GM18867 (cell line): ENCODE measurements at regions not wholly inside any gene's neighbourhood (a gene's known extent, or its start where the extent isn't known, plus 50 kb on each side); places are given as distances from the start of the nearest gene placed in this dataset.

Experiments
- ATAC-seq: cut with Tn5 transposase; IDR thresholded peaks from one replicate; pipeline ENCODE4 v1.9.1; 2021; ENCODE audit warnings: mild to moderate bottlenecking, moderate library complexity; ENCODE audit not compliant: unreplicated experiment

DNA sequence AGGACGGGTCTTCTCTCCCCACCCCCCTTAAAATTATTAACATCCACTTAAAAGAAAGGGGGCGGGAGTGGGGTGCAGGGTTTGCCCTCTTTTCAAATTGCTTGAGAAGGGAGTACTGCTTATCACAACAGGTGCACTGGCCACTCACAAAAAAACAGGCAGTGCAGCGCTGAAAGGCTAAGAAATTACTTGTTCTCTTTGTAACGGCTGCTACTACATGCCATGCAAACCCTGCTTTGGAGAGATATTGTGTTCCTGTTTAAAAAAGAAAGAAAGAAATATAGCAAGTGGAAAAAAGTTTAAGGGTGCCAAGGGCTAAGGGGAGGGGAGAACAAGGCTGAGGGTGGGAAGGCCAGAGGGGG lies 312.7 kb upstream of the JARID2 start:
- no peak for ATAC-seq

DNA sequence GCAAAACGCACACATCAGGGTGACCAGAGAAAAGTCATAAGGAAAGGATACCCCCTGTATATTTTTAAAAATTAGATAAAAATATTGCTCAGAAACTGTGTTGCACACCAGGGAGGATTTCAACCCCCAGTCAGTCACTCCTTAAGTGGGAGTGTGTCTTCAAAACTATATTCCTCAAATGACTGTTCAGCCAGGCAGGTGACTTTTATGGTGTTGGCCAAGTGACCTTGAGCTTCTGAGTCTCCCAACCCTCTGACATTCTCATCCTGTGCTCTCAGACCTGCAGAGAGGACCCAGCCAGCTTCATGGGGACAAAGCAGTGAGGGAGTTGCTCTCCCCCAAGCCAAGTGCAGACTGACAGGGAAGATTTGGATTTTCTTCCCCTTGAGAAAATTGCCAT lies 311.9 kb upstream of the JARID2 start:
- ATAC-seq, result no peak

DNA sequence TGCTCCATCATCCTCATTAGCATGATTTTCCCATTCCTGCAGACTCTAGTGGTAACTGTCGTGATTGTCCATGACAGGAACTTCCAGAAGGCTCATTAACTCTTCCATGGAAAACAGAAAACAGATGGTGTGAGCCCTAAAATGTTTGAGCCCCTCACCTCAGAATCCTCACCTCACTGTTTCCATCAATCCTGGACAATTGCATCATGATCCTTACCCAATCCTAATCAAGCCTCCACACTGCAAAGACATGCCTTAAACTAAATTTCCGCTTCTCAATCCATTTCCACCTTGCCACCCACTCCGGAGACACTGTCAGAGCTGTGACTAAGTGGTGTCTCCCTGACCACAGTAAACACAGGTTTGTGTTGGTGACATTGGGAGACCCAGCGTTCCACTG lies 311.0 kb upstream of the JARID2 start:
- no peak for ATAC-seq

DNA sequence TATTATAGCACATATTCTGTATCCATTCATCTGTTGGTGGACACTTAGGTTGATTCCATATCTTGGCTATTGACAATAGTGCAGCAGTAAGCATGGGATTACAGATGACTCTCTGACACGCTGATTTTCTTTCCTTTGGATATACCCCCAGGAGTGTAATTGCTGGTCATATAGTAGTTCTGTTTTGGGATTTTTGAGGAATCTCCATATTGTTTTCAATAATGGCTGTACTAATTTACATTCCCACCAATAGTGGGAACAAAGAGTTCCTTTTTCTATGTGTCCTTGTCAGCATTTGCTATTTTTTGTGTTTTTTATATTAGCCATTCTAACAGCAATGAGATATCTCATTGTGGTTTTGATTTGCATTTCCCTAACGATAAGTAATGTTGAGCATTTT lies 309.0 kb upstream of the JARID2 start:
- ATAC-seq, result no peak

DNA sequence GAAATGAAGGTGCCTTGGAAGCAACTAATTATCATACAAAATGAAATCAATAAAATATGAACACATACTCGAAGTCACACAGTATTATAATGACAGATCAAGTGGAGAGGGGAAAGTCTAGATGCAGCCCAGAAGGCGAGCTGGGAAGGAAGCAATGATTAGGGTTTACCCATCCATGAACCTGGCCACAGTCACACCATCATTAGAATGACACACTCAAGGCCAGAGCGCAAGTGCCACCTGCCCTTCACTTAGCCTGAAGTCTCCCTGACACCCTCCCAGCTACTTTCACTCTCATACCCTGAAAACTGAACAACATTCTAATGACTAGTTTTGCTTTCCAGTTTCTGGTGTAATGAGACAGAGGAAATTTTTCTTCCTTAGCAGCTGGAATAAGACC lies 302.8 kb upstream of the JARID2 start:
- no peak for ATAC-seq

DNA sequence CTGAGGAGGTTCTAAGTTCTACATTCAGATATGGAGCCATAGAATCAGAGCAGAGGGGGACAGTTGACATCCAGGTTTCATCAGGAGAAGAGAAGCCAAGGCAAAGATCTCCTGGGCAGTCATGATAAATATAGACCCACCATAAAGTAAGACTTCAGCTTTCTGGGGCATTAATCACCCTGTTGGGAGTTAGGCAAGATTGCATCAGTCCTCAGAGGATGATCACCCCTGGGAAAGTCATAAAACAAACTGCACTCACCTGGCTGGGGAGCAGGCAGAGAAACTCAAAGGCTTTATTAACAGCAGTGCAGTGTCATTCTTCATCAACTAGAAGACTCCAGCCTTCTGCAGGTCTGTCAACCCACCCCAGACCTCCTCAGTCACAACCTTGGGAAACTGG lies 301.3 kb upstream of the JARID2 start:
- ATAC-seq, result no peak

DNA sequence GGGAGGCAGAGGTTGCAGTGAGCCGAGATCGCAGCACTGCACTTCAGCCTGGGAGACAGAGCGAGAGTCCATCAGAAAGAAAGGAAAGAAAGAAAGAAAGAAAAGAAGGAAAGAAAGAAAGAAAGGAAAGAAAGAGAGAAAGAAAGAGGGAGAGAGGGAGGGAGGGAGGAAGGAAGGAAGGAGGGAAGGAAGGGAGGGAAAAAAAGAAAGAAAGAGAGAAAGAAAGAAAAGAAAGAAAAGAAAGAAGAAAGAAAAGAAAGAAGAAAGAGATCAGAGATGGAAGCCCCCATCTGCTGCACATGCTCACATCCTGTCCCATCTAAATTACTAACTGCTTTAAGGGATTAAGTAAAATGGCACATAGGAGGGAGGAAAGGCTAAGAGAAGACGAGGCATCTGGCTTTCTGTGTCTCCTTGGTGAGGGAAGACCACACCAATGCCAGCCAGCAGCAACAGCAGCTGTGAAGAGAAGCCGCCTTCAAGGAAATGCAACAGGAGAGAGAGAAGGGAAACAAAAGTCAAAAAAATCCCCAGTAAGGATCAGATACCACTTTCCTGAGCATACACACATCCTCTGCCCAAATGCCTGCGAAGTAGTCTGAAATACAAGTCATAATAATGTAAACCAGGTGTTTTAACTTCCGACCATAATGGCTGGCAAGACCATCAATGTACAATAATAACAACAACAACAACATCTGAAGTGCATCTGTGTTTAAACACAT lies 300.2 kb upstream of the JARID2 start:
- no peak for ATAC-seq

DNA sequence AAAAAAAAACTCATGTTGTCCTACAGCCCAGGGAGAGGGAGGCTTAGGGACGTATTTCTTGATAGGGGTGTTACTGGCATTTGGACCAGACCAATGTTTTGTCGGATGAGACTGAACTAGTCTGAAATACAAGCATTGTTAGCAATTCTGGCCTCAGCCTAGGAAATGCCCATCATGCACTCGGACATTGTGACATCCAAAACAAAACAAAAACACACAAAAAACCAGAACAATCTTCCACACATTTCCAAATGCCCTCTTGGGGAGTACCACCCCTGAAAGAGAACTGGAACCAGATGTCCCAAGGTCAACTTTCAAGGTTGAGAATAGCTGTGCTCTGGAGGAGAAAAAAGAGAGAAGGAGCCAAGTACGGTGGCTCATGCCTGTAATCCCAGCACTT lies 299.1 kb upstream of the JARID2 start:
- ATAC-seq, result no peak

DNA sequence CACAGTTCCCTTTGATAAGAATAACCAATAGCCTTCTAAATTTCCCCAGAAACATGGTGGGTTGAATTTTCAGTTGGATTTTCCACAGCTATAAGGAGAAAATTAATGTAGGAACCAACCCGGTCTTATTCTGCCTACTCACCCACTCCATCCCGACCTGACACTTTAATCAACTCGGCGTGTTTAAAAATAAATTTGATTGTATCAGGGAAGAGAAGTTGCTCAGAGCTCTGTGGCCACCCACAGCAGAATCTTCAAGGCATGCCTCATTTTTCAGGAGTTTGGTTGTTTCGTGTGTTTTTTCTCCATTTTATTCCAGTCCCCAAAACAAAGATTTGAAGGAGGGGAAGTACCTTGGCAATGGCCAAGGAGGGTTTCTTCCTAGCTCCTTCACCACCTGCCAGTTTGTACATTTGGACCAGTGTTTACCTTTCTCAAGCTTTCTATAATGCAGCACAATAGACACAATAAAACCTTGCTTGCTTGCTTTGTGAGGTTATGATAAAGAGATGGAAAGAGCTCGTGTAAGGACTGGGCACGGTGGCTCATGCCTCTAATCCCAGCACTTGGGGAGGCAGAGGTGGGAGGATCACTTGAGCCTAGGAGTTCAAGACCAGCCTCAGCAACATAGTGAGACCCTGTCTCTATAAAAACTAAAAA lies 297.2 kb upstream of the JARID2 start:
- no peak for ATAC-seq

DNA sequence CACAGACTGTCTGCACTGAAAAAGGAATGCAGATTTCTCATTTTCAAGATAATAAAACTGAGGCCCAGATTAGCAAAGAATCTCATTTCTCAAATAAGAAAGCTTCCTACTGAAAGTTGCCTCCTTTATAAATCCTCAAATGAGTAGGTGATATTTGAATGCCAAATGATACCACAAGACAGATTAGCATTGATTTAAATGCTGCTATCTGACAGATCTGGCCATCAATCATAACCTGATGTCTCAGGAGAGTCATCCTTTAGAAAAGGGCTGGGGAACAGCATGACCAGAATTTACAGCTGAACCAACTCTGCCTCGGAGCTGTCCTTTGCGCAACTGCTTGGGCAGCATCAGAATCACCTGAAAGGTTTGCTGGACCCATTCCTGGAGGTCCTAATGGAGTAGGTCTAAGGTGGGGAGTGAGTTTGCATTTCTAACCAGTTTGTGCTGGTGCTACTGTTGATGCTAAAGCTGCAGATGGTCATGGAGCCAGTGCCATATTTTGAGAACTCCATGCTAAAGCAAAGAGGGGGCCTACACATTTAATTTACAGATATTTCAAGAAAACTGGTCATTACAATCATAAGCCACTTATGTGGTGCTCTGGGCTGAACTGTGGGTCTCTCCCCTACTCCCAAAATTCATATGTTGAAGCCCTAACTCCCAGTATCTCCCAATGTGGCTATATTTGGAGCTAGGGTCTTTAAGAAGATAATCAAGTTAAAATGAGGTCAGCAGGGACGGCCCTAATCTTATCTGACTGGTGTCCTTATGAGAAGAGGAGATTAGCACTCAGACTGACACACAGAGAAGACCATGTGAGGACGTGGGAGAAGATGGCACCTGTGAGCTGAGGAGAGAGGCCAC lies 295.5 kb upstream of the JARID2 start:
- no peak for ATAC-seq

DNA sequence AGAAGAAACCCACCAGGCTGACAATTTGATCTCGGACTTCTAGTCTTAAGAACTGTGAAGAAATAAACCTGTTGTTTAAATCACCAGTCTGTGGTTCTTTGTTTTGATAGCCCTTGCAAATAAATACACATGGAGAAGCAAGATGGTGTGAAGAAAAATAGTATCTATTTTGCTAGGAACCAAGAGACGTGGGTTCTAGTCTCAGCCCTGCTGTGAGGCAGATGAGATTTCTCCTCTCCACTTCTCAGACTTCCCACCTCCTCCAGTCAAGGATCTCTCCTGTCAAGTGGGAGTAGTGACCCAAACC lies 294.9 kb upstream of the JARID2 start:
- no peak for ATAC-seq

DNA sequence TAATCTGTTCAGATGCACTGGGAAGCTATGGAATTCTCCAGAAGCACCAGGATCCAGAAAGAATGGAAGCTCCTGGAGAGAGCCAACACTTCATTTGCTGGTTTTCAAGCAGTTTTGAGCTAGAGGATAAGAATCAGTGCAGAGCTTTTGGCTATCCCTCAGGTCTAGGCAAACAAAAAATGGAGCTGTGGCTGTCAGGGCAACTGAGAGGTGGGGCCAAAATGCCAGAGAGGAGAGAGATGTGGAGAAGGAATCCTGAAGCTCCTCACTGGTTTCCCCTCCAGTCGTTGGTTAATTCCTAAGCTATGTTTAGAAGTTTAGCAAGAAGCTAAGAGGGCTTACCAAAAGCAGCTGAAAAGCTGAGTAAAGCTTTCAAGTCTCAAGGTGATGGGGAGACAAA lies 294.2 kb upstream of the JARID2 start:
- no peak for ATAC-seq

DNA sequence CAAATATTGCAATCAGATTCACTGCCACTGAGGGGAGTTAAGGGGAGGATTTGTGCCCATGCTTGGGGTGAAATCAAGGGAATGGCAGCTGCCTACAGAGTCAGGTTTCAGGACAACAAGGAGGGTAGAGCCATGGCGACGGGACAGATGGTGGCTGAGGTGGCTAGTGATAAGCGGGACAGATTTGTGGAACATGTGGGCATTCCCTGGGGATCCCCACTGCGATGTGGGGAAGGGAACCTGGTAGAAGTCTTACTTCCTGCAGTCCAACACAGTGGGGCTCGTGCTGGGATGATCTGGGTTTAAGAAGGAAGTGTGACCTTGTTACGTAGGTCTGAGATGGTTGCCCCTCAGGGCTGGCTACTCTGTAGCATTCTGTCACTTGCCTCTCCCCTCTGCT lies 292.0 kb upstream of the JARID2 start:
- ATAC-seq, result no peak

DNA sequence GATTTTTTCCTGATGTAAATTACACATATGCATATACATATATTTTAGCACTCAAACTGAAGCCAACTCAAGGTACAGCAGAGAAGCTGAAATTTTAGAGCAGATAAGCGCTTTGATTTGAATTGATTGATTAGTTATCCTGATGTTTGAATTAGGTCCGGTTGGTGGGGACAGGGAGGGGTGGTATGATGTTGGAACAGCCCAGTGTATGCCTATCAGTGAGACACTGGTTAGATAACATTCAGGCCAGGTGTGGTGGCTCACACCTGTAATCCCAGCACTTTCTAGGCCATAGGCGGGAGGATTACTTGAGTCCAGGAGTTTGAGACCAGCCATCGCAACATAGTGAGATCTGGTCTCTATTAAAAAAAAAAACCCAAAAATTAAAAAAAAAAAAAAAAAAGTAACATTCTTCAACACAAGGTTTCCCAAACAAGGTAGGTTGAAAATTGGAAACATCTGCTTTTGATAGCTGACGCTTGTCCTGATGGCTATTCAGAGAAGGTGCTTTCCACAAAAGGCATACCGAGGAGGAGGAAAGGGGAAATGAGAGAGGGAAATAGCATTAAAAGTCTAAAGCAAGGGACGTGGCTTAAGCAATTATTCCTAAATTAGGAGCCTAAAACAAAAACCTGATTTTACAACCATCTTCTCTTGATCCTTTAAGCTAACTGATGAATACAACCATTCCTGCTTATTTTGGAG lies 288.4 kb upstream of the JARID2 start:
- ATAC-seq, result no peak

DNA sequence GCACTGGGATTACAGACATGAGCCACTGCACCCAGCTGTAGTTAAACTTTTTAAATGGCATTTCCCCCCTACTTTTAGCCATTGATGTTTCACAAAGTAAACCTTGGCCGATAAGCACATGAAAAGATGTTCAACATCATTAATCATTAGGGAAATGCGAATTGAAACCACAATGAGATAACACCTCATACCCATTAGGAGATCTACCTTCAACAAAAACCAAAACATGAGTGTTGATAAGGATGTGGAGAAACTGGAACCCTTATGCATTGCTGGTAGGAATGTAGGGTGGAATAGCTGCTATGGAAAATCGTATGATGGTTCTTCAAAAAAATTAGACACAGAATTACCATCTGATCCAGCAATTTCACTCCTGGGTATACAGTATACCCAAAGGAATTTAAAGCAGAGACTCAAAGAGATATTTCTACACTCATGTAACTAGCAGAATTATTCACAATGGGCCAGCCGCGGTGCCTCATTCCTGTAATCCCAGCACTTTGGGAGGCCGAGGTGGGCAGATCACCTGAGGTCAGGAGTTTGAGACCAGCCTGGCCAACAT lies 286.5 kb upstream of the JARID2 start:
- ATAC-seq, result no peak

DNA sequence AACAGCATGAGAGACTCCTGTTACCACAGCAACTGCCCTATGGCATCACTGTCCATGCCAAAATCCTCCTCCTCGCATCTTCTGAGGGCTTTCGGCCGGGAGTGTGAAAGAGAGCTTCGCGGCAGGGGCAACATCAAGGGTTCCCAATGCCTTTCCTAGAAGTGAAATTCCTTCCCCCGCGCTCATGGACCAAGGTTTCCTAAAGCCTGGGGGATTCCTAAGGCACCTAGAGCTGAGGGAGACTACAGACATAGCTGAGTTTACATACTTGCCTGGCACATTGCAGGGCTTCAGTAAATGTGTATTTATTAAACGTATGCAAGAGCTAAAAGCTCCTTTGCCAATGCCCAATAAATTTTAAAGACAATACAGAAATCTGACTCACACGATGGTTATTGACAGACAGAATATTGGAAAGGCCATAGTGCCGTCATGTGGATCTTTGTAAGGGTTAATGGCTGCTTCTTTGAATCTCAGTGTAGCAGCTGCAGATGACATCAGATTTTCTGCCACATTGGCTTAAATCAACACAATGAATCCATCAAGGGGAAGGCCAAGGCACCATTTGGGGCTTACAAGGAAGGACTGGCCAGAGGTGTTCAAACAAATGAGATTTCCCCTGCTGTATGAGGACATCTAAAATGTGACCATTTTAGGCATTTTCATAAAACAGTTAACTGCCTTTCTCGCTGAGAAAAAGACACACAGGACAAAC lies 281.2 kb upstream of the JARID2 start:
- ATAC-seq, result no peak

DNA sequence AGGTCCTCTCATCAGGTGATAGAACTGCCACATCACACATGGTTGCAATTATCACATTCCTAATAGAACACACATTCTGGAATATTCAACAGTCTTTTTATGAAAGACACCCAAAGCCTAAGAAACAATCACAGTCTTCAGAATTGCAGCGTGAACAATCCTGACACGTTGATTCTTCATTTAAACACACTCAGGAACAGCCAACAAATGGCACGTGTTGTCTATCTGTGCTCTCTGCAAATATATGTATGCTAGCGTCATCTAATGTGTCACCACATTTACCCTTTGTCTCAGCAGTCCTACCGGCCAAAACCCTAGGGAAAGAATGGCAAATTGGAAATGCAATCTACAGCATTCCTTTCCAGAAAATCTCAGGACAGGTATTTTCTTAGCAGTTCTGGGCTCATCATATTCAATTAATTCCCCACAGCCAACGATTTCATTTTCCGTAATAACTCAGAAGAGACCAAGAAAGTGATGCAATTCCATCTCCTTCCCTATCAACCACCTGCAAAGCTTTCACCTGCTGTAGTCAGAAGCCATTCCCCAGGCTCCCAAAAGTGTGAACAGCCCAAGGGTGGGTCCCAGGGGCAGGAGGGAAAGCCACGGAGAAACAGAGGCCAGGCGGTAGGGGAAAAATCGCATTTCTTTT lies 280.3 kb upstream of the JARID2 start:
- no peak for ATAC-seq

DNA sequence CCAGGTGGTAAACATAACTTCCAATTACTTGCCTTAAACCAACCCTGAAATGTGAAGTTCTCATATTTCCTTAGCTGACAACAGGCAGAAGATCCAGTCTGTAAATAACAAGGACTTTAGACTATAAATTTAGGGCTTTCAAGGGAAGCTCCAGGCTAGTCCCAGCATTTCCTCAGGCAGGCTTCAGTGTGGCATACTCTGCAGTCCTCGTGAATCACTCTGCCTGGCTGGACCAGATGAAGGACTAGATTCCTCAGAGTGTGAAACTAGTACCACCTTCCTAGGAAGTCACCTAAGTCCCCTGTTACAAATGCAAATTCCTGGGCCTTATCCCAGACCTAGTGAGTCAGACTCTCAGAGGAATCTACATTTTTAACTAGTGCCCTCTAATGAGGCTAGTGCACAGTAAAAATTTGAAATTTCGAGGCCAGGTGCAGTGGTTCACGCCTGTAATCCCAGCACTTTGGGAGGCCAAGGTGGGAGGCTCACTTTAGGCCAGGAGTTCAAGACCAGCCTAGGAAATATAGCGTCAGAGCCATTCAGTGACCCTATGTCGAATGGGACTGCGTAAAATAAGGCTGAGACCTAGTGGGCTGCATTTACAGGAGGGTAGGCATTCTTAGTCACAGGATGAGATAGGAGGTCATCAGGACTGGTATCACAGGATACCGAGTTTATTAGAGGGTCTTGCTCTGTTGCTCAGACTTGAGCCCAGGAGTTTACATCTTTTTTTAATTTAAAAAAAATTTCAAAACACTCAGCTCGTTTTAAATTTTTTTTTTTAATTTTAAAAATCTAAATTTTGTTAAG lies 279.6 kb upstream of the JARID2 start:
- ATAC-seq, result no peak
